ENCODE measurements at regions not wholly inside any gene's neighbourhood (a gene's known extent, or its start where the extent isn't known, plus 50 kb on each side); places are given as distances from the start of the nearest gene placed in this dataset.
A peak's percentile ranks its signal among the peaks of the same experiment; 100 is the strongest.

DNA sequence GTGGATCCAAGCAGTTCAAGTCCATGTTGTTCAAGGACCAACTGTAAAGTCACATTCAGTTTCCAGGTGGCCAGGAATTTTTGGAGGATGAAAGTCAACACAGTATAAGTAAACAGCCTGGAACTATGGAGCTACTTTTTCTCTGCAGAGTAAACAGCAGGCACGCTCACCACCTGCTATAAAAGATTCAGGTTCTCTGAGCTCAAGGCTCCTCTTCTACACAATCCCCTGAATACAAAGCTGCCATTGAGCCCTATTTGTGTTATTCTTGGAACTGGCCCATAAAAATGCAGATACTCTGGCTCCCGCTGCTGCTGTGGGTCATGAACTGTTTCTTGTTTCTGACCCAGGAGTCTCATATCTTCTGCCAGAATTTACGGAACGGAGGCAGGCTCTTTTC is 56.9 kb upstream of the PRR5 start:
- TF ChIP-seq POLR2AphosphoS5 (IDR thresholded peaks at IDR 0.05; ENCODE audit: low read depth, low read length) (0 out of 2 replicates have a peak, but pooled peaks have one; percentile 22), SIN3A (IDR thresholded peaks at IDR 0.05; ENCODE audit: borderline replicate concordance, insufficient read depth, low read depth, low read length) (no peak), TCF7L2 (IDR thresholded peaks at IDR 0.05; ENCODE audit: low read depth, low read length) (peak; percentile 83)
- TF ChIP-seq, protein P1, sequence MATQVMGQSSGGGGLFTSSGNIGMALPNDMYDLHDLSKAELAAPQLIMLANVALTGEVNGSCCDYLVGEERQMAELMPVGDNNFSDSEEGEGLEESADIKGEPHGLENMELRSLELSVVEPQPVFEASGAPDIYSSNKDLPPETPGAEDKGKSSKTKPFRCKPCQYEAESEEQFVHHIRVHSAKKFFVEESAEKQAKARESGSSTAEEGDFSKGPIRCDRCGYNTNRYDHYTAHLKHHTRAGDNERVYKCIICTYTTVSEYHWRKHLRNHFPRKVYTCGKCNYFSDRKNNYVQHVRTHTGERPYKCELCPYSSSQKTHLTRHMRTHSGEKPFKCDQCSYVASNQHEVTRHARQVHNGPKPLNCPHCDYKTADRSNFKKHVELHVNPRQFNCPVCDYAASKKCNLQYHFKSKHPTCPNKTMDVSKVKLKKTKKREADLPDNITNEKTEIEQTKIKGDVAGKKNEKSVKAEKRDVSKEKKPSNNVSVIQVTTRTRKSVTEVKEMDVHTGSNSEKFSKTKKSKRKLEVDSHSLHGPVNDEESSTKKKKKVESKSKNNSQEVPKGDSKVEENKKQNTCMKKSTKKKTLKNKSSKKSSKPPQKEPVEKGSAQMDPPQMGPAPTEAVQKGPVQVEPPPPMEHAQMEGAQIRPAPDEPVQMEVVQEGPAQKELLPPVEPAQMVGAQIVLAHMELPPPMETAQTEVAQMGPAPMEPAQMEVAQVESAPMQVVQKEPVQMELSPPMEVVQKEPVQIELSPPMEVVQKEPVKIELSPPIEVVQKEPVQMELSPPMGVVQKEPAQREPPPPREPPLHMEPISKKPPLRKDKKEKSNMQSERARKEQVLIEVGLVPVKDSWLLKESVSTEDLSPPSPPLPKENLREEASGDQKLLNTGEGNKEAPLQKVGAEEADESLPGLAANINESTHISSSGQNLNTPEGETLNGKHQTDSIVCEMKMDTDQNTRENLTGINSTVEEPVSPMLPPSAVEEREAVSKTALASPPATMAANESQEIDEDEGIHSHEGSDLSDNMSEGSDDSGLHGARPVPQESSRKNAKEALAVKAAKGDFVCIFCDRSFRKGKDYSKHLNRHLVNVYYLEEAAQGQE (IDR thresholded peaks at IDR 0.05; ENCODE audit: insufficient read depth in 1 of 2, low read depth in 2 of 2, low read length in 1 of 2) = no peak
- TF ChIP-seq, protein P2, sequence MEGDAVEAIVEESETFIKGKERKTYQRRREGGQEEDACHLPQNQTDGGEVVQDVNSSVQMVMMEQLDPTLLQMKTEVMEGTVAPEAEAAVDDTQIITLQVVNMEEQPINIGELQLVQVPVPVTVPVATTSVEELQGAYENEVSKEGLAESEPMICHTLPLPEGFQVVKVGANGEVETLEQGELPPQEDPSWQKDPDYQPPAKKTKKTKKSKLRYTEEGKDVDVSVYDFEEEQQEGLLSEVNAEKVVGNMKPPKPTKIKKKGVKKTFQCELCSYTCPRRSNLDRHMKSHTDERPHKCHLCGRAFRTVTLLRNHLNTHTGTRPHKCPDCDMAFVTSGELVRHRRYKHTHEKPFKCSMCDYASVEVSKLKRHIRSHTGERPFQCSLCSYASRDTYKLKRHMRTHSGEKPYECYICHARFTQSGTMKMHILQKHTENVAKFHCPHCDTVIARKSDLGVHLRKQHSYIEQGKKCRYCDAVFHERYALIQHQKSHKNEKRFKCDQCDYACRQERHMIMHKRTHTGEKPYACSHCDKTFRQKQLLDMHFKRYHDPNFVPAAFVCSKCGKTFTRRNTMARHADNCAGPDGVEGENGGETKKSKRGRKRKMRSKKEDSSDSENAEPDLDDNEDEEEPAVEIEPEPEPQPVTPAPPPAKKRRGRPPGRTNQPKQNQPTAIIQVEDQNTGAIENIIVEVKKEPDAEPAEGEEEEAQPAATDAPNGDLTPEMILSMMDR (IDR thresholded peaks at IDR 0.05) = no peak
